ENCODE measurements at regions not wholly inside any gene's neighbourhood (a gene's known extent, or its start where the extent isn't known, plus 50 kb on each side); places are given as distances from the start of the nearest gene placed in this dataset.

- WGBS, 2 donors: 92 to 95% methylated on average over 2 of the region's 2 CpGs
- intact Hi-C loops (cut with DNase I): no loop called here
- Histone ChIP-seq H3K27me3 (no peaks in the 10 kb centered on the region), H3K36me3 (no peaks in the 10 kb centered on the region), H3K4me1 (no peaks in the 10 kb centered on the region), H3K9me3 (no peaks in the 10 kb centered on the region), H3K4me3 (replicated peaks in 1 of 3) (no peak overlapping the region), H3K27ac (no peak overlapping the region)
- TF ChIP-seq POLR2A (IDR thresholded peaks at IDR 0.05): no peak
- no peak for TF ChIP-seq CTCF (IDR thresholded peaks at IDR 0.05)
- no peak for DNase-seq
Measured at GRCh38 chr2:186032930-186033329, 294.3 kb downstream of the FSIP2 start.

- 93% methylated on average over 4 of the region's 4 CpGs for WGBS, 2 donors
- H3K9me3 ChIP-seq: no peaks in the 10 kb centered on the region
- intact Hi-C loops (cut with DNase I): no loop called here
- H3K4me1 ChIP-seq: no peaks in the 10 kb centered on the region
- no peak for TF ChIP-seq CTCF (IDR thresholded peaks at IDR 0.05)
- no peak for TF ChIP-seq POLR2A (IDR thresholded peaks at IDR 0.05)
- DNase-seq: no peak
- H3K4me3 ChIP-seq (replicated peaks in 1 of 3): no peak overlapping the region
- H3K27ac ChIP-seq: no peak overlapping the region
- H3K36me3 ChIP-seq: no peaks in the 10 kb centered on the region
- no peaks in the 10 kb centered on the region for H3K27me3 ChIP-seq
Measured at GRCh38 chr2:186033541-186033940, 294.9 kb downstream of the FSIP2 start.

DNA sequence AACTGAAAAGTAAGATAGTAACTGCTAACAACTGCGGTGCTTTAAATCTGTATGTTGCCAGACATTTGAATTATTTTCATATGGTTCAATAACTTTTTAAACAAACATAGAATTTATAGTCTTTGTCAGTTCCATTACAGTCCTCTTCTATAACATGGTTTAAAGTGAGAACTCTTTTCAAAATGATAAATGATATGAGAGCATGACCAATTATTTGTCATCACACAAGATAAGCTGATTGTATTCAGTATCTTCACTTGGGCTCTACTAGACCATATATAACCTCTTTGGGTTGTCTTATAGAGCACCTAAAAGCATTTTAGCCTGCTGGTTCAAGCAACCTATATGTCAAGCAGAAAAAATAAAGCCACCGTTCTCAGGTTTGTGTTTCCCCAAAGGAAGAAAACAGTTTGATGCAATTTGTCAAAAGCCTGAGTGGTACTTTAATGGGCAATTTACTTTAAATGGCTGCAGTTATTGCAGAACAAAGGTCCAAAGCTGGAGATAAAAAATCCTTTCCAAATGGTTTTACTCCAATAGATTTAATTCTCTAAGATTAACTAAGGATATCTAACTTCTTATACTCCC is 298.4 kb downstream of the FSIP2 start:
- Histone ChIP-seq H3K27ac (no peak overlapping the region), H3K4me3 (replicated peaks in 1 of 3) (no peak overlapping the region), H3K4me1 (no peaks in the 10 kb centered on the region), H3K9me3 (no peaks in the 10 kb centered on the region), H3K27me3 (no peaks in the 10 kb centered on the region), H3K36me3 (no peaks in the 10 kb centered on the region)
- no peak for TF ChIP-seq POLR2A (IDR thresholded peaks at IDR 0.05)
- no peak for TF ChIP-seq CTCF (IDR thresholded peaks at IDR 0.05)
- no peak for DNase-seq
- 75 to 78% methylated on average over 2 of the region's 2 CpGs for WGBS, 2 donors
- intact Hi-C loops (cut with DNase I): no loop called here

DNA sequence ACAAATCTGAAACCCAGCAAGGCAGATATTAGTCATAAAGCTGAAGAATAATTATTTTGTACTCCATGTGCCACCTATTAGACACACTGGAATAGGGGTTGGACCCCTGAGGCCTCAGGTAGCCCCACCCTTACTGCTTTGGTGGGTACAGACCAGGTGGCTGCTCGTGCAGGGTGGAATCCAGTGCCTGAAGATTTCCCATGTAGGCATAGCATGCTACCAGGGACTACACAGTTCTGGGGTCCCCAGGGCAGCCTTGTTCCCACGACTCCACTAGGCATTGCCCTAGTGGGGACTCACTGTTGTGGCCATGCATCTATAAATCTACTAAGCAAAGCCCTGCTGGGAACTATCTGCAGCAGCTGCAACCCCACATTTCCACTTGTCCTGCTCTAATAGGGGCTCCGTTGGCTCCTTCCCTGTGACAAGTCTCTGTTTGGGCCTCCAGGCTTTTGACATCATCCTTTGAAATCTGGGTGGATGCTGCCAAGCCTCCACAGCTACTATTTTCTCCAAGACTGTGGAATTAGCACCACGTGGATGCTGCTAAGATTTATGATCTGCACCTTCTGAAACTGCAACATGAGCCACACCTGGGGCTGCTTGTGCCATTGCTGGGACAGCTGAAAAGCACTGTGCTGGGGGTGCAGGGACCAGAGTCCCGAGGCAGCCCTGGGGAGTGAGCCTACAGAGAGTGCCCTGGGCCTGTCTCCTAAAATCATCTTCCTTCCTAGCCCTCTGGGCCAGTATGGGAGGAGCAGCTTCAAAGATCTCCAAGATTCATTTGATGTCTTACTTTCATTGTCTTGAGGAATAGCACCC is 303.8 kb downstream of the FSIP2 start:
- Histone ChIP-seq H3K36me3 (no peaks in the 10 kb centered on the region), H3K9me3 (no peaks in the 10 kb centered on the region)
- intact Hi-C loops (cut with DNase I): no loop called here

More for the DNA sequence above, 303.8 kb downstream of the FSIP2 start:
- Histone ChIP-seq H3K27me3 (no peaks in the 10 kb centered on the region), H3K4me1 (no peaks in the 10 kb centered on the region), H3K27ac (no peak overlapping the region), H3K4me3 (replicated peaks in 1 of 3) (no peak overlapping the region)
- TF ChIP-seq CTCF (IDR thresholded peaks at IDR 0.05) (no peak), POLR2A (IDR thresholded peaks at IDR 0.05) (no peak)
- 85 to 86% methylated on average over 5 of the region's 5 CpGs for WGBS, 2 donors
- DNase-seq: no peak
